Hepatocyte (in vitro differentiated cells): ENCODE measurements at regions not wholly inside any gene's neighbourhood (a gene's known extent, or its start where the extent isn't known, plus 50 kb on each side); places are given as distances from the start of the nearest gene placed in this dataset.
"Not testable (repeated sequence)": the region's sequence is repeated elsewhere in the genome, so short reads cannot be mapped to it uniquely, and the experiment has no call there.

ENCODE experiments used
- DNase-seq: peaks from one replicate; pipeline ENCODE4 v3.0.0-alpha.2; 2016; ENCODE audit warnings: low spot score
- H2AFZ ChIP-seq: fragments of 200-600 bp; sonication (generic); 2 replicates; pipeline ENCODE4 v1.6.0; 2016; ENCODE audit warnings: antibody characterized with exemption, mild to moderate bottlenecking
- H3K27ac ChIP-seq: fragments of 200-600 bp; sonication (generic); 2 replicates; pipeline ENCODE4 v1.5.1; 2016; ENCODE audit warnings: mild to moderate bottlenecking
- H3K27me3 ChIP-seq: fragments of 200-600 bp; sonication (generic); 2 replicates; pipeline ENCODE4 v1.6.1; 2016
- H3K36me3 ChIP-seq: fragments of 200-600 bp; sonication (generic); replicated peaks from 2 replicates; pipeline ENCODE4 v1.5.1; 2016; ENCODE audit warnings: low read depth; ENCODE audit not compliant: insufficient read depth
- H3K4me1 ChIP-seq: fragments of 200-600 bp; sonication (generic); 2 replicates; pipeline ENCODE4 v1.5.1; 2016; ENCODE audit warnings: mild to moderate bottlenecking, moderate library complexity; ENCODE audit not compliant: insufficient read depth
- H3K4me2 ChIP-seq: fragments of 200-600 bp; sonication (generic); 2 replicates; pipeline ENCODE4 v1.6.0; 2016
- H3K4me3 ChIP-seq: fragments of 200-600 bp; sonication (generic); 2 replicates; pipeline ENCODE4 v1.5.1; 2016; ENCODE audit warnings: mild to moderate bottlenecking
- H3K79me2 ChIP-seq: fragments of 200-600 bp; sonication (generic); 2 replicates; pipeline ENCODE4 v1.6.0; 2017; ENCODE audit warnings: mild to moderate bottlenecking
- H3K9me2 ChIP-seq: fragments of 200-600 bp; sonication (generic); replicated peaks from 2 replicates; pipeline ENCODE4 v1.6.0; 2017; ENCODE audit warnings: mild to moderate bottlenecking; ENCODE audit not compliant: insufficient read depth
- H3K9me3 ChIP-seq: fragments of 200-600 bp; sonication (generic); 2 replicates; pipeline ENCODE4 v1.5.1; 2016; ENCODE audit warnings: low read depth, mild to moderate bottlenecking
- H4K20me1 ChIP-seq: fragments of 200-600 bp; sonication (generic); 2 replicates; pipeline ENCODE4 v1.6.0; 2016; ENCODE audit warnings: mild to moderate bottlenecking; ENCODE audit not compliant: insufficient read depth, poor library complexity, severe bottlenecking
- EZH2 ChIP-seq: fragments of 200-600 bp; sonication (generic); IDR thresholded peaks from 2 replicates; pipeline ENCODE4 v1.6.1; 2016; ENCODE audit warnings: antibody characterized with exemption, mild to moderate bottlenecking, borderline replicate concordance
- EZH2phosphoT487 ChIP-seq: fragments of 200-600 bp; sonication (generic); IDR thresholded peaks from one replicate; pipeline ENCODE4 v1.6.1; 2018; ENCODE audit warnings: antibody characterized with exemption, mild to moderate bottlenecking, low read depth, moderate library complexity; ENCODE audit not compliant: unreplicated experiment, severe bottlenecking
- WGBS: methylation state at CpG from one replicate; pipeline ENCODE4 v1.1.6; 2016; ENCODE audit warnings: low lambda C conversion rate; ENCODE audit errors: missing lambda C conversion rate; 5-methylcytosine and 5-hydroxymethylcytosine counted together
- TF ChIP-seq, protein P1 (sequence below): fragments of 200-600 bp; sonication (generic); IDR thresholded peaks from 2 replicates; pipeline ENCODE4 v1.5.1; 2016; ENCODE audit warnings: antibody characterized with exemption, mild to moderate bottlenecking; ENCODE audit not compliant: poor library complexity

- not testable (repeated sequence) for H3K4me2 ChIP-seq, H3K4me3 ChIP-seq, H4K20me1 ChIP-seq, H3K4me1 ChIP-seq, H2AFZ ChIP-seq, H3K27ac ChIP-seq, H3K9me3 ChIP-seq, H3K36me3 ChIP-seq, H3K9me2 ChIP-seq, H3K27me3 ChIP-seq, DNase-seq, H3K79me2 ChIP-seq
- 84% methylated on average over 1 of the region's 1 CpG for WGBS
Measured at GRCh38 chr19:27419217-27419616, 1793.7 kb downstream of the UQCRFS1 start.

GRCh38 chr19:27393591-27393990 is 1819.4 kb downstream of the UQCRFS1 start:
- no peaks in the 10 kb centered on the region for H3K9me2 ChIP-seq
- H4K20me1 ChIP-seq = no peaks in the 10 kb centered on the region
- H3K27ac ChIP-seq = no peak overlapping the region
- no peak for DNase-seq
- no peaks in the 10 kb centered on the region for H3K4me1 ChIP-seq
- no peak overlapping the region for H3K4me3 ChIP-seq
- no peaks in the 10 kb centered on the region for H3K36me3 ChIP-seq
- TF ChIP-seq, protein P1, sequence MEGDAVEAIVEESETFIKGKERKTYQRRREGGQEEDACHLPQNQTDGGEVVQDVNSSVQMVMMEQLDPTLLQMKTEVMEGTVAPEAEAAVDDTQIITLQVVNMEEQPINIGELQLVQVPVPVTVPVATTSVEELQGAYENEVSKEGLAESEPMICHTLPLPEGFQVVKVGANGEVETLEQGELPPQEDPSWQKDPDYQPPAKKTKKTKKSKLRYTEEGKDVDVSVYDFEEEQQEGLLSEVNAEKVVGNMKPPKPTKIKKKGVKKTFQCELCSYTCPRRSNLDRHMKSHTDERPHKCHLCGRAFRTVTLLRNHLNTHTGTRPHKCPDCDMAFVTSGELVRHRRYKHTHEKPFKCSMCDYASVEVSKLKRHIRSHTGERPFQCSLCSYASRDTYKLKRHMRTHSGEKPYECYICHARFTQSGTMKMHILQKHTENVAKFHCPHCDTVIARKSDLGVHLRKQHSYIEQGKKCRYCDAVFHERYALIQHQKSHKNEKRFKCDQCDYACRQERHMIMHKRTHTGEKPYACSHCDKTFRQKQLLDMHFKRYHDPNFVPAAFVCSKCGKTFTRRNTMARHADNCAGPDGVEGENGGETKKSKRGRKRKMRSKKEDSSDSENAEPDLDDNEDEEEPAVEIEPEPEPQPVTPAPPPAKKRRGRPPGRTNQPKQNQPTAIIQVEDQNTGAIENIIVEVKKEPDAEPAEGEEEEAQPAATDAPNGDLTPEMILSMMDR = no peak
- no peak for TF ChIP-seq EZH2
- no peak for TF ChIP-seq EZH2phosphoT487
- H3K9me3 ChIP-seq = peaks cover 48% of the 10 kb centered on the region
- H3K79me2 ChIP-seq = no peaks in the 10 kb centered on the region
- 76% methylated on average over 2 of the region's 2 CpGs for WGBS
- H3K4me2 ChIP-seq = no peak overlapping the region
- H3K27me3 ChIP-seq = no peaks in the 10 kb centered on the region
- no peak overlapping the region for H2AFZ ChIP-seq

- Histone ChIP-seq H3K36me3 (no peaks in the 10 kb centered on the region), H3K9me2 (no peaks in the 10 kb centered on the region), H3K4me1 (no peaks in the 10 kb centered on the region), H3K4me3 (no peak overlapping the region), H3K79me2 (no peaks in the 10 kb centered on the region), H3K9me3 (peaks cover 44% of the 10 kb centered on the region), H2AFZ (no peak overlapping the region), H3K4me2 (no peak overlapping the region), H3K27ac (no peak overlapping the region), H3K27me3 (no peaks in the 10 kb centered on the region), H4K20me1 (no peaks in the 10 kb centered on the region)
- TF ChIP-seq EZH2phosphoT487 (no peak), EZH2 (no peak)
- TF ChIP-seq, protein P1 = no peak
- 70% methylated on average over 5 of the region's 5 CpGs for WGBS
- DNase-seq = no peak
Measured at GRCh38 chr19:27392027-27392632, 1820.8 kb downstream of the UQCRFS1 start.

DNA sequence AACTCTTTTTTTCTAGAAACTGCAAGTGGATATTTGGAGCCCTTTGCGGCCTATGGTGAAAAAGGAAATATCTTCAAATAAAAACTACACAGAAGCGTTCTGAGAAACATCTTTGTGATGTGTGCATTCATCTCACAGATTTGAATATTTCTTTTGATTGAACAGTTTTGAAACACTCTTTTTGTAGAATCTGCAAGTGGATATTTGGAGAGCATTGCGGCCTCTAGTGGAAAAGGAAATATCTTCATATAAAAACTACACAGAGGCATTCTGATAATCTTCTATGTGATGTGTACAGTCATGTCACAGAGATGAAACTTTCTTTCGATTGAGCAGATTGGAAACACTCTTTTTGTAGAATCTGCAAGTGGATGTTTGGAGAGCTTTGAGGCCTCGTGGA is 1833.6 kb downstream of the UQCRFS1 start:
- H2AFZ ChIP-seq, H3K4me1 ChIP-seq, H3K4me3 ChIP-seq, H3K4me2 ChIP-seq, H3K36me3 ChIP-seq, H3K27me3 ChIP-seq, H3K9me2 ChIP-seq, H3K79me2 ChIP-seq, H4K20me1 ChIP-seq, DNase-seq, H3K27ac ChIP-seq: not testable (repeated sequence)
- WGBS = 40% methylated on average over 5 of the region's 5 CpGs
- H3K9me3 ChIP-seq = peaks cover 25% of the 10 kb centered on the region

DNA sequence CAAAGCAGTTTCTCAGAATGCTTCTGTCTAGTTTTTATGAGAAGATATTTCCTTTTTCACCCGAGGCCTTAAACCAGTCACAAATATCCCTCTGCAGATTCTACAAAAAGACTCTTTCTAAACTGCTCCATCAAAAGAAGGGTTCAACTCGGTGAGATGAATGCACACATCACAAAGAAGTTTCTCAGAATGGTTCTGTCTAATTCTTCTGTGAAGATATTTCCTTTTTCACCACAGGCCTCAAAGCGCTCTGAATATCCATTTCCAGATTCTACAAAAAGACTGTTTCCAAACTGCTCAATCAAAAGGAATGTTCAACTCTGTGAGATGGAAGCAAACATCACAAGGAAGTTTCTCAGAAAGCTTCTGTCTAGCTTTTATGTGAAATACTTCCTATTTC is 1843.3 kb downstream of the UQCRFS1 start:
- H3K9me2 ChIP-seq, DNase-seq, H3K36me3 ChIP-seq, H3K4me1 ChIP-seq, H3K4me2 ChIP-seq, H3K79me2 ChIP-seq, H3K27ac ChIP-seq, H3K27me3 ChIP-seq, H2AFZ ChIP-seq, H4K20me1 ChIP-seq, H3K4me3 ChIP-seq: not testable (repeated sequence)
- 26% methylated on average over 3 of the region's 3 CpGs for WGBS
- peaks cover 30% of the 10 kb centered on the region for H3K9me3 ChIP-seq

DNA sequence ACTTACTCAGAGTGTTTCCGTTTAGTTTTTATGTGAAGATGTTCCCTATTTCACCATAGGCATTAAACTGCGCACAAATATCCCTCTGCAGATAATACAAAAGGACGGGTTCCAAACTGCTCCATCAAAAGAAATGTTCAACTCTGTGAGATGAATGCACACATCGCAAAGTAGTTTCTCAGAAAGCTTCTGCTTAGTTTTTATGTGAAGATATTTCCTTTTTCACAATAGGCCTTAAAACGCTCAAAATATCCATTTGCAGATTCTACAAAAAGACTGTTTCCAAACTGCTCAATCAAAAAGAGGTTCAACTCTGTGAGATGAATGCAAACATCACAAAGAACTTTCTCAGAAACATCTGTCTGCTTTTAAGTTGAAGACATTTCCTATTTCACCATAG is 1850.5 kb downstream of the UQCRFS1 start:
- H3K4me1 ChIP-seq, H3K4me3 ChIP-seq, H3K79me2 ChIP-seq, H3K27ac ChIP-seq, DNase-seq, H2AFZ ChIP-seq, H4K20me1 ChIP-seq, H3K4me2 ChIP-seq, H3K36me3 ChIP-seq, H3K27me3 ChIP-seq, H3K9me2 ChIP-seq: not testable (repeated sequence)
- 44% methylated on average over 5 of the region's 5 CpGs for WGBS
- peaks cover 40% of the 10 kb centered on the region for H3K9me3 ChIP-seq

DNA sequence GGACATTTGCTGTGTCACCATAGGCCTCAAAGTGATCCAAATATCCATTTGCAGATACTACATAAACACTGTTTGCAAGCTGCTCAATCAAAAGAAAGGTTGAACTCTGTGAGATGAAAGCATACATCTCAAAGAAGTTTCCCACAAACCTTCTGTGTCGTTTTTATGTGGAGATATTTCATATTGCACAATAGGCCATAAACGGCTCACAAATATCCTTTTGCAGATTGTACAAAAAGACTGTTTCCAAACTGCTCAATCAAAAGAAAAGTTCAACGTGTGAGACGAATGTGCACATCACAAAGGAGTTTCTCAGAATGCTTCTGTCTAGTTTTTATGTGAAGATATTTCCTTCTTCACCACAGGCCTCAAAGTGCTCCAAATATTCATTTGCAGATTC is 1857.4 kb downstream of the UQCRFS1 start:
- H3K4me3 ChIP-seq, H3K27me3 ChIP-seq, H3K9me2 ChIP-seq, H4K20me1 ChIP-seq, DNase-seq, H2AFZ ChIP-seq, H3K4me1 ChIP-seq, H3K4me2 ChIP-seq, H3K36me3 ChIP-seq, H3K27ac ChIP-seq, H3K79me2 ChIP-seq: not testable (repeated sequence)
- 41% methylated on average over 4 of the region's 4 CpGs for WGBS
- peaks cover 63% of the 10 kb centered on the region for H3K9me3 ChIP-seq
